ENCODE measurements at regions not wholly inside any gene's neighbourhood (a gene's known extent, or its start where the extent isn't known, plus 50 kb on each side); places are given as distances from the start of the nearest gene placed in this dataset.

GRCh38 chr3:139134678-139135372, 90.1 kb upstream of the PRR23C start:
- H3K4me3 ChIP-seq (ENCODE audit: low read depth, low read length, poor library complexity, severe bottlenecking), result no peak overlapping the region
- H3K27me3 ChIP-seq (replicated peaks; ENCODE audit: insufficient read depth, low read depth, low read length, poor library complexity), result no peaks in the 10 kb centered on the region
- CTCF ChIA-PET, result no interaction called here
- H3K36me3 ChIP-seq (ENCODE audit: insufficient read depth, low read length, poor library complexity, severe bottlenecking), result no peaks in the 10 kb centered on the region
- H3K27ac ChIP-seq (ENCODE audit: low read depth, low read length, poor library complexity, severe bottlenecking), result no peak overlapping the region
- BruUV-seq (replicated peaks), result no TSS peak
- intact Hi-C loops (cut with micrococcal nuclease; ENCODE audit: unreplicated experiment), result no loop called here
- no peaks in the 10 kb centered on the region for H3K4me1 ChIP-seq (ENCODE audit: insufficient read depth, low read length, poor library complexity, severe bottlenecking)
- DNase-seq (ENCODE audit: low spot score), result no peak
- POLR2A ChIA-PET (ENCODE audit: low non-redundant PET), result no interaction called here
- TF ChIP-seq CTCF (conservative IDR thresholded peaks at IDR 0.05; ENCODE audit: low read depth, low read length) (no peak), EZH2 (IDR thresholded peaks at IDR 0.05; ENCODE audit: borderline replicate concordance, low read depth, low read length, poor library complexity, severe bottlenecking) (no peak)
- H3K9me3 ChIP-seq (ENCODE audit: low read depth, low read length, poor library complexity, severe bottlenecking), result no peaks in the 10 kb centered on the region

- no TSS peak for BruUV-seq (replicated peaks)
- Histone ChIP-seq H3K27me3 (replicated peaks; ENCODE audit: insufficient read depth, low read depth, low read length, poor library complexity) (no peaks in the 10 kb centered on the region), H3K36me3 (ENCODE audit: insufficient read depth, low read length, poor library complexity, severe bottlenecking) (no peaks in the 10 kb centered on the region), H3K4me1 (ENCODE audit: insufficient read depth, low read length, poor library complexity, severe bottlenecking) (no peaks in the 10 kb centered on the region), H3K27ac (ENCODE audit: low read depth, low read length, poor library complexity, severe bottlenecking) (no peak overlapping the region), H3K9me3 (ENCODE audit: low read depth, low read length, poor library complexity, severe bottlenecking) (no peaks in the 10 kb centered on the region), H3K4me3 (ENCODE audit: low read depth, low read length, poor library complexity, severe bottlenecking) (no peak overlapping the region)
- TF ChIP-seq CTCF (conservative IDR thresholded peaks at IDR 0.05; ENCODE audit: low read depth, low read length) (no peak), EZH2 (IDR thresholded peaks at IDR 0.05; ENCODE audit: borderline replicate concordance, low read depth, low read length, poor library complexity, severe bottlenecking) (no peak)
- DNase-seq (ENCODE audit: low spot score), result no peak
- POLR2A ChIA-PET (ENCODE audit: low non-redundant PET), result no interaction called here
- intact Hi-C loops (cut with micrococcal nuclease; ENCODE audit: unreplicated experiment), result no loop called here
- CTCF ChIA-PET, result no interaction called here
Observed at GRCh38 chr3:139135657-139136056, 91.0 kb upstream of the PRR23C start.

GRCh38 chr3:139136469-139137202, 91.9 kb upstream of the PRR23C start:
- Histone ChIP-seq H3K9me3 (ENCODE audit: low read depth, low read length, poor library complexity, severe bottlenecking) (no peaks in the 10 kb centered on the region), H3K4me3 (ENCODE audit: low read depth, low read length, poor library complexity, severe bottlenecking) (no peak overlapping the region), H3K36me3 (ENCODE audit: insufficient read depth, low read length, poor library complexity, severe bottlenecking) (no peaks in the 10 kb centered on the region), H3K27ac (ENCODE audit: low read depth, low read length, poor library complexity, severe bottlenecking) (no peak overlapping the region), H3K4me1 (ENCODE audit: insufficient read depth, low read length, poor library complexity, severe bottlenecking) (no peaks in the 10 kb centered on the region), H3K27me3 (replicated peaks; ENCODE audit: insufficient read depth, low read depth, low read length, poor library complexity) (no peaks in the 10 kb centered on the region)
- POLR2A ChIA-PET (ENCODE audit: low non-redundant PET), result no interaction called here
- BruUV-seq (replicated peaks), result no TSS peak
- CTCF ChIA-PET, result no interaction called here
- intact Hi-C loops (cut with micrococcal nuclease; ENCODE audit: unreplicated experiment), result no loop called here
- DNase-seq (ENCODE audit: low spot score), result no peak
- no peak for TF ChIP-seq CTCF (conservative IDR thresholded peaks at IDR 0.05; ENCODE audit: low read depth, low read length)
- no peak for TF ChIP-seq EZH2 (IDR thresholded peaks at IDR 0.05; ENCODE audit: borderline replicate concordance, low read depth, low read length, poor library complexity, severe bottlenecking)

Measured in A673 (cell line).